ENCODE measurements at regions not wholly inside any gene's neighbourhood (a gene's known extent, or its start where the extent isn't known, plus 50 kb on each side); places are given as distances from the start of the nearest gene placed in this dataset.

- H3K27me3 ChIP-seq, result no peaks in the 10 kb centered on the region
- no peak overlapping the region for H3K4me3 ChIP-seq
- no peaks in the 10 kb centered on the region for H3K36me3 ChIP-seq (ENCODE audit: low read depth, missing control alignments)
- no peak overlapping the region for H3K27ac ChIP-seq
- H3K9me3 ChIP-seq, result no peaks in the 10 kb centered on the region
- intact Hi-C loops (cut with DNase I; ENCODE audit: low total_unique reads), result loop anchor here (10.0 kb wide), 1 partner anchor 278 kb away; the partner anchor contains the start of gene MTCL1
- H3K4me1 ChIP-seq, result no peaks in the 10 kb centered on the region
- WGBS, 2 donors, result 50 to 61% methylated on average over 13 of the region's 13 CpGs
- DNase-seq, result peak; percentile 79
- peak in 2 of 3 experiments; percentile 6 to 27 for TF ChIP-seq CTCF (IDR thresholded peaks at IDR 0.05)
- TF ChIP-seq POLR2A (IDR thresholded peaks at IDR 0.05), result no peak
These were observed 119.9 kb upstream of the NDUFV2 start for GRCh38 chr18:8982416-8983183.

GRCh38 chr18:8983195-8983594, 119.3 kb upstream of the NDUFV2 start:
- no peaks in the 10 kb centered on the region for H3K9me3 ChIP-seq
- 83 to 93% methylated on average over 1 of the region's 1 CpG for WGBS, 2 donors
- H3K4me3 ChIP-seq, result no peak overlapping the region
- DNase-seq, result no peak
- no peaks in the 10 kb centered on the region for H3K27me3 ChIP-seq
- H3K4me1 ChIP-seq, result no peaks in the 10 kb centered on the region
- no peaks in the 10 kb centered on the region for H3K36me3 ChIP-seq (ENCODE audit: low read depth, missing control alignments)
- intact Hi-C loops (cut with DNase I; ENCODE audit: low total_unique reads), result loop anchor here (10.0 kb wide), 1 partner anchor 278 kb away; the partner anchor contains the start of gene MTCL1
- TF ChIP-seq POLR2A (IDR thresholded peaks at IDR 0.05) (no peak), CTCF (IDR thresholded peaks at IDR 0.05) (no peak)
- no peak overlapping the region for H3K27ac ChIP-seq

- DNase-seq, result no peak
- no peak overlapping the region for H3K27ac ChIP-seq
- H3K4me1 ChIP-seq, result no peaks in the 10 kb centered on the region
- H3K36me3 ChIP-seq (ENCODE audit: low read depth, missing control alignments), result no peaks in the 10 kb centered on the region
- H3K4me3 ChIP-seq, result no peak overlapping the region
- intact Hi-C loops (cut with DNase I; ENCODE audit: low total_unique reads), result loop anchor here (10.0 kb wide), 1 partner anchor 279 kb away; the partner anchor contains the start of gene MTCL1
- WGBS, 2 donors, result 60 to 64% methylated on average over 4 of the region's 4 CpGs
- H3K9me3 ChIP-seq, result no peaks in the 10 kb centered on the region
- TF ChIP-seq POLR2A (IDR thresholded peaks at IDR 0.05), result no peak
- TF ChIP-seq CTCF (IDR thresholded peaks at IDR 0.05), result no peak
- no peaks in the 10 kb centered on the region for H3K27me3 ChIP-seq
These were observed 118.3 kb upstream of the NDUFV2 start for GRCh38 chr18:8984131-8984721.

GRCh38 chr18:8987241-8987640, 115.3 kb upstream of the NDUFV2 start:
- Histone ChIP-seq H3K27me3 (no peaks in the 10 kb centered on the region), H3K4me3 (no peak overlapping the region), H3K36me3 (ENCODE audit: low read depth, missing control alignments) (no peaks in the 10 kb centered on the region), H3K4me1 (peaks cover 6% of the 10 kb centered on the region), H3K27ac (no peak overlapping the region), H3K9me3 (no peaks in the 10 kb centered on the region)
- DNase-seq, result no peak
- 80 to 86% methylated on average over 6 of the region's 6 CpGs for WGBS, 2 donors
- intact Hi-C loops (cut with DNase I; ENCODE audit: low total_unique reads), result loop anchor here (10.0 kb wide), 1 partner anchor 282 kb away; the partner anchor contains the start of gene MTCL1
- TF ChIP-seq POLR2A (IDR thresholded peaks at IDR 0.05) (no peak), CTCF (IDR thresholded peaks at IDR 0.05) (no peak)

Data from testis (tissue), 2 donors.